Endothelial cell of umbilical vein (primary cell): ENCODE measurements at regions not wholly inside any gene's neighbourhood (a gene's known extent, or its start where the extent isn't known, plus 50 kb on each side); places are given as distances from the start of the nearest gene placed in this dataset.

Experiments
- BruUV-seq: library from RNA; stranded (reverse); fragments of 400-500 nt; replicated peaks from 2 replicates; lab custom pipeline; 2021; lab: Mats Ljungman, UMichigan
- CTCF ChIA-PET: fragments of 300-600, 350-600 bp; sonication (Branson Sonifier 250); formaldehyde crosslinking; loops from one replicate; lab custom pipeline; 2021; ENCODE audit warnings: antibody characterized with exemption, inconsistent platforms; lab: Charles Lee
- POLR2A ChIA-PET: fragments of 300-600, 350-600 bp; sonication (Branson Sonifier 250); formaldehyde crosslinking; loops from one replicate; lab custom pipeline; 2021; ENCODE audit warnings: antibody characterized with exemption, inconsistent platforms; lab: Charles Lee
- DNase-seq: peaks from one replicate; pipeline ENCODE4 v3.0.0-alpha.2; 2011; ENCODE audit warnings: low read depth, low spot score
- FAIRE-seq: peaks from 2 replicates; lab custom pipeline; 2011; peaks lifted over from hg19 to GRCh38; lab: Jason Lieb, UNC
- H2AFZ ChIP-seq: 2 replicates; pipeline ENCODE4 v1.6.0; 2012; ENCODE audit warnings: low read depth, low read length, control low read depth, inconsistent platforms
- H3K27ac ChIP-seq: 2 replicates; pipeline ENCODE4 v1.5.1; 2011; ENCODE audit warnings: low read depth, mild to moderate bottlenecking, control low read depth, low read length, moderate library complexity; ENCODE audit not compliant: insufficient read depth
- H3K27me3 ChIP-seq, 2 experiments: 2 replicates each; pipeline versions ENCODE4 v1.6.0 to v1.6.1; 2011; ENCODE audit warnings: low read length in 2 of 2, mixed read lengths in 1 of 2; ENCODE audit not compliant: control insufficient read depth in 2 of 2, insufficient read depth in 2 of 2
- H3K36me3 ChIP-seq, 2 experiments: 2 replicates in 1 of 2; 3 replicates in 1 of 2; pipeline ENCODE4 v1.5.1; 2011; ENCODE audit warnings: low read length in 2 of 2, mild to moderate bottlenecking in 1 of 2, moderate library complexity in 1 of 2; ENCODE audit not compliant: control insufficient read depth in 2 of 2, insufficient read depth in 2 of 2; ENCODE audit errors: extremely low read depth in 1 of 2
- H3K4me1 ChIP-seq: 3 replicates; pipeline ENCODE4 v1.5.1; 2011; ENCODE audit warnings: mild to moderate bottlenecking, low read length; ENCODE audit not compliant: control insufficient read depth, insufficient read depth; ENCODE audit errors: extremely low read depth
- H3K4me2 ChIP-seq: 2 replicates; pipeline ENCODE4 v1.6.1; 2011; ENCODE audit warnings: low read length, control low read depth, mixed read lengths; ENCODE audit not compliant: insufficient read depth
- H3K4me3 ChIP-seq, 3 experiments: fragments of 200-600 bp in 1 of 3; sonication (generic), shearing (Covaris generic) in 1 of 3; replicated peaks in 1 of 3; 2 replicates each; pipeline ENCODE4 v1.5.1; 2011 to 2016; ENCODE audit warnings: control low read depth in 3 of 3, low read length in 3 of 3, mild to moderate bottlenecking in 2 of 3, inconsistent platforms in 1 of 3, low read depth in 1 of 3, moderate library complexity in 1 of 3; ENCODE audit not compliant: insufficient read depth in 1 of 3
- H3K79me2 ChIP-seq: 2 replicates; pipeline ENCODE4 v1.6.0; 2012; ENCODE audit warnings: low read length, inconsistent platforms; ENCODE audit not compliant: control insufficient read depth, insufficient read depth
- H3K9ac ChIP-seq: replicated peaks from 2 replicates; pipeline ENCODE3; 2011; ENCODE audit warnings: low read length, control low read depth; ENCODE audit not compliant: insufficient read depth; ENCODE audit errors: extremely low read depth
- H3K9me1 ChIP-seq: replicated peaks from 3 replicates; pipeline ENCODE4 v1.6.0; 2011; ENCODE audit warnings: mild to moderate bottlenecking, low read length; ENCODE audit not compliant: control insufficient read depth, insufficient read depth; ENCODE audit errors: extremely low read depth
- H3K9me3 ChIP-seq: replicated peaks from 2 replicates; pipeline ENCODE4 v1.5.1; 2012; ENCODE audit warnings: low read length, inconsistent platforms; ENCODE audit not compliant: control insufficient read depth, insufficient read depth
- H4K20me1 ChIP-seq: replicated peaks from 2 replicates; pipeline ENCODE3; 2011; ENCODE audit warnings: mild to moderate bottlenecking, low read length; ENCODE audit not compliant: control insufficient read depth, insufficient read depth; ENCODE audit errors: extremely low read depth
- CTCF ChIP-seq, 2 donors: IDR thresholded peaks; 1 replicate in 1 of 2; 2 replicates in 1 of 2; pipeline ENCODE4 v1.5.1; 2011; ENCODE audit warnings: low read length in 2 of 2, mild to moderate bottlenecking in 2 of 2, moderate library complexity in 2 of 2, control low read depth in 1 of 2, inconsistent platforms in 1 of 2, low read depth in 1 of 2; ENCODE audit not compliant: insufficient read depth in 1 of 2; ENCODE audit errors: extremely low read depth in 1 of 2
- EZH2 ChIP-seq: IDR thresholded peaks from 2 replicates; pipeline ENCODE4 v1.6.1; 2012; ENCODE audit warnings: borderline replicate concordance, low read depth, mild to moderate bottlenecking, moderate library complexity, low read length, inconsistent platforms; ENCODE audit not compliant: severe bottlenecking
- FOS ChIP-seq: IDR thresholded peaks from 2 replicates; pipeline ENCODE4 v1.6.1; 2011; ENCODE audit warnings: mild to moderate bottlenecking, low read length, moderate library complexity, borderline replicate concordance; ENCODE audit not compliant: insufficient read depth
- GATA2 ChIP-seq: IDR thresholded peaks from 2 replicates; pipeline ENCODE4 v1.7.0; 2011; ENCODE audit warnings: low read depth, mild to moderate bottlenecking, moderate library complexity, mixed read lengths, low read length; ENCODE audit not compliant: insufficient read length, insufficient read depth
- MAX ChIP-seq: IDR thresholded peaks from 2 replicates; pipeline ENCODE4 v1.6.1; 2011; ENCODE audit not compliant: insufficient read depth, insufficient read length
- POLR2A ChIP-seq: IDR thresholded peaks from 2 replicates; pipeline ENCODE4 v1.6.1; 2012; ENCODE audit warnings: low read depth, mild to moderate bottlenecking, control low read depth, low read length
- POLR2AphosphoS5 ChIP-seq: IDR thresholded peaks from 2 replicates; pipeline ENCODE4 v1.6.1; 2012; ENCODE audit warnings: low read depth, mild to moderate bottlenecking, control low read depth, low read length, moderate library complexity; ENCODE audit not compliant: insufficient read depth
- dilution Hi-C: fragments of 300-500 bp; cut with MboI; formaldehyde crosslinking; loops from one replicate; pipeline ENCODE4 v1.15.0; 2019; ENCODE audit warnings: low sequenced_read_pairs; ENCODE audit not compliant: extremely low pct_ligation_motif_present
- intact Hi-C: fragments of 100-400 bp; cut with micrococcal nuclease; formaldehyde crosslinking; loops from one replicate; pipeline ENCODE4 v1.10.0; 2022

GRCh38 chr16:49021136-49021535 lies 260.5 kb downstream of the CBLN1 start:
- H3K4me3 ChIP-seq, result no peak overlapping the region
- H3K27me3 ChIP-seq, result no peaks in the 10 kb centered on the region
- no peak overlapping the region for H2AFZ ChIP-seq
- no peak for DNase-seq
- H3K4me1 ChIP-seq, result no peaks in the 10 kb centered on the region
- no TSS peak for BruUV-seq
- no peaks in the 10 kb centered on the region for H4K20me1 ChIP-seq
- no peak overlapping the region for H3K27ac ChIP-seq
- H3K79me2 ChIP-seq, result no peaks in the 10 kb centered on the region
- intact Hi-C loops, result no loop called here
- no peak overlapping the region for H3K4me2 ChIP-seq
- no peak for FAIRE-seq
- dilution Hi-C loops, result no loop called here
- H3K9me1 ChIP-seq, result no peaks in the 10 kb centered on the region
- POLR2A ChIA-PET, result no interaction called here
- H3K36me3 ChIP-seq, result no peaks in the 10 kb centered on the region
- H3K9ac ChIP-seq, result no peak overlapping the region
- CTCF ChIA-PET, result no interaction called here
- TF ChIP-seq MAX (no peak), EZH2 (no peak), POLR2A (no peak), POLR2AphosphoS5 (no peak)
- H3K9me3 ChIP-seq, result no peaks in the 10 kb centered on the region

- FAIRE-seq (no peak), DNase-seq (no peak)
- intact Hi-C loops (no loop called here), dilution Hi-C loops (no loop called here)
- no peak overlapping the region for H3K27ac ChIP-seq
- ChIA-PET POLR2A (no interaction called here), CTCF (no interaction called here)
- H3K36me3 ChIP-seq, result no peaks in the 10 kb centered on the region
- no peak overlapping the region for H3K4me3 ChIP-seq
- no peaks in the 10 kb centered on the region for H3K4me1 ChIP-seq
- H2AFZ ChIP-seq, result no peak overlapping the region
- no peak for TF ChIP-seq FOS
- TF ChIP-seq POLR2AphosphoS5, result no peak
- TF ChIP-seq GATA2, result no peak
- TF ChIP-seq CTCF (IDR thresholded peaks at IDR 0.05; ENCODE audit: extremely low read depth in 1 of 2, insufficient read depth in 1 of 2, low read depth in 1 of 2, low read length in 2 of 2), result no peak
- H3K27me3 ChIP-seq, result no peaks in the 10 kb centered on the region
- no peak overlapping the region for H3K4me2 ChIP-seq
- no peaks in the 10 kb centered on the region for H4K20me1 ChIP-seq
- no peaks in the 10 kb centered on the region for H3K9me3 ChIP-seq
- H3K79me2 ChIP-seq, result no peaks in the 10 kb centered on the region
- H3K9me1 ChIP-seq, result no peaks in the 10 kb centered on the region
- BruUV-seq, result no TSS peak
- H3K9ac ChIP-seq, result no peak overlapping the region
Observed at GRCh38 chr16:49020436-49020835, 261.2 kb downstream of the CBLN1 start.
